MG63 (cell line): ENCODE measurements at regions not wholly inside any gene's neighbourhood (a gene's known extent, or its start where the extent isn't known, plus 50 kb on each side); places are given as distances from the start of the nearest gene placed in this dataset.
"Not testable (repeated sequence)": the region's sequence is repeated elsewhere in the genome, so short reads cannot be mapped to it uniquely, and the experiment has no call there.

Experiments
- DNase-seq: peaks from one replicate; pipeline ENCODE4 v3.0.0-alpha.2; 2020
- H3K27me3 ChIP-seq: fragments of 250-450 bp; sonication (Bioruptor Pico); 2 replicates; pipeline ENCODE4 v1.5.1; 2020; ENCODE audit warnings: mild to moderate bottlenecking, moderate library complexity
- H3K36me3 ChIP-seq: fragments of 250-450 bp; sonication (Bioruptor Pico); 2 replicates; pipeline ENCODE4 v1.5.1; 2020; ENCODE audit warnings: mild to moderate bottlenecking, moderate library complexity
- H3K4me3 ChIP-seq: fragments of 250-450 bp; sonication (Bioruptor Pico); 2 replicates; pipeline ENCODE4 v1.5.1; 2020; ENCODE audit warnings: mild to moderate bottlenecking, moderate library complexity
- H3K9me3 ChIP-seq: fragments of 250-450 bp; sonication (Bioruptor Pico); 2 replicates; pipeline ENCODE4 v1.5.1; 2020; ENCODE audit warnings: mild to moderate bottlenecking, moderate library complexity

DNA sequence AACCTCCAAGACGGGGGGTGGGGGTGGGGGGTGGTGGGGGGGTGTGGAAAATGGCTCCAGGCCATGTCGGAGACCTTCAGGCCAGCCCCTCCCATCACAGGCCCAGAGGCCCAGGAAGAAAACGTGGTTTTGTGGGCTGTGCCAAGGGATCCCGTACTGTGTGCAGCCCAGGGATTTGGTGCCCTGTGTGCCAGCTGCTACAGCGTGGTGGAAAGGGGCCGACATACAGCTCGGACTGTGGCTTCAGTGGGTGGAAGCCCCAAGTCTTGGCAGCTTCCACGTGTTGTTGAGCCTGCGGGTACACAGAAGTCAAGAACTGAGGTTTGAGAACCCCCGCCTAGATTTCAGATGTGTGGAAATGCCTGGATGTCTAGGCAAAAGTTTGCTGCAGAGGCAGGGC is 259.7 kb downstream of the HGF start:
- Histone ChIP-seq H3K36me3 (no peaks in the 10 kb centered on the region), H3K9me3 (no peaks in the 10 kb centered on the region), H3K27me3 (no peaks in the 10 kb centered on the region), H3K4me3 (no peak overlapping the region)
- DNase-seq: no peak

DNA sequence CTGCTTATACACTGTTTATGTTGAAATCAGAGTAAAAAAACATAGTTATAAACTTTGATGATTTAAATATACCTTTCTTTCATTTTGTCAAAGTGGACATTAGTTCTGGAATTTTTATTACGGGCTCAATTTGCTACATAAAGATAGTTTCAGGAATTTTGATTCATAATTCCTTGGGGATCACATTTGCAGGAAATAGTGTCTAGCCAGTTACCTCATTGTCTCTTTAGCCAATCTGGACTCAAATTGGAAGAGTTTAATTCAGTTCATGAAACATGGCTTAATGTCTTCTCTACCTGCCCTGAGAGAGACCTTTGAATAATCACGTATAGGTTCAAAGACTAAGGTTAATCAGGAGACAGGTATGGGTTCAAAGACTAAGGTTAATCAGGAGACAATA is 262.6 kb downstream of the HGF start:
- no peaks in the 10 kb centered on the region; the same call in 1 of the 2 replicates for H3K9me3 ChIP-seq

DNA sequence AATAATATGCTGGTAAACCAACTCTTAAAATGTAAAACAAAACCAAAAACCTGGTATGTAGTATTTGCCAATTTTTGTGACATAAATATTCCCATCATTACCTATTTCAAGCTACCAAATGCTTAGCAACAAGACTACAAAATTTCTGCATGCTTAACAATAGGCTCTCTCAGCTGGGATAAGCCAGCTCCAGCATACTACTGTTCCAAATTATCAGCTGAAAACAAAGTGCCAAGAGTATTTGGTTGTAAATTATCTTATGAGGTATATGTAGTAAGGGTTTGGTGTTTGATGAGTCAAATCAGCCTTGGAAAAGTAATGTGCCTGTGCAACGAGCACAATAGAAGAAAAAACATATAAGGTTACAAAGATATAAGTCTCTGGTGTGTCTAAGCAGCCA is 263.2 kb downstream of the HGF start:
- Histone ChIP-seq H3K9me3 (no peaks in the 10 kb centered on the region; the same call in 1 of the 2 replicates), H3K36me3 (peaks cover 3% of the 10 kb centered on the region), H3K27me3 (no peaks in the 10 kb centered on the region), H3K4me3 (no peak overlapping the region)
- no peak for DNase-seq

More for the DNA sequence above, 262.6 kb downstream of the HGF start:
- no peak for DNase-seq
- peaks cover 3% of the 10 kb centered on the region for H3K36me3 ChIP-seq
- no peak overlapping the region for H3K4me3 ChIP-seq
- H3K27me3 ChIP-seq: no peaks in the 10 kb centered on the region

DNA sequence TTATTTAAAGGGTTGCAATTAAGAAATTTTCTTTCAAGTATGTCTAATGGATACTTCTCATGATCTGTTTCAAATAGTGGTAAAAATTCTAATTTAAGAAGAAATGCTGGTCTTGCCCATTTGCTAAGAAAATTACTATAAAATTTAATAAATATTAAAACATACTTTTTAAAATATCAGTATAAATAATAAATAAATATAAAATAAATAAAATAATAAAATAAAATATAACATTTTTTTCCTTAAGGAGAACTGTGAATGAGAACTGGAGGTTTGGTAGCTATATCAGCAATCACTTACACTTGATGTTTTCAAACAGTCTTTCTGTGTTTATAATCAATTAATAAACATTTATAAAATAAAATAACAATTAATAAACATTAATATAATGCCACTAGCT is 266.1 kb downstream of the HGF start:
- H3K27me3 ChIP-seq: no peaks in the 10 kb centered on the region
- H3K9me3 ChIP-seq: no peaks in the 10 kb centered on the region; the same call in 1 of the 2 replicates
- H3K36me3 ChIP-seq: peaks cover 3% of the 10 kb centered on the region
- no peak for DNase-seq
- H3K4me3 ChIP-seq: no peak overlapping the region

DNA sequence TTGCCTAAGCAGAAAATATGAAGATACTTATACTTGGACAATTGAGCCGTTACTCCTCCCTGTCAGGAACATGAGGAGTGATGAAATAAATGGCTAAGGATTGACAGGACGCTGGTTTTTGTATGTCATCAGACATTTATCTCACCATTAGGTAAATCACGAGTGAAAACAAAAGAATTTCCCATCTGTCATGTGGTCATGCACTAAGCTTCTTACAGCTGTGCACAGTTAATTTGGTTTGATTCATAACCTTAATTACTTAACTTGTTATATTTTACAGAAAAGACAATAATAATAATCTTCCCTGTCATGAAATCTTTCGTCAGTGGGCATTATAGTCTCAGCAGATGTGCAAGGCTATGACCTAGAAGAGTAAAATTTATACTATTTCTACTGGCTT is 266.5 kb downstream of the HGF start:
- DNase-seq: no peak
- no peak overlapping the region for H3K4me3 ChIP-seq
- H3K36me3 ChIP-seq: peaks cover 3% of the 10 kb centered on the region

DNA sequence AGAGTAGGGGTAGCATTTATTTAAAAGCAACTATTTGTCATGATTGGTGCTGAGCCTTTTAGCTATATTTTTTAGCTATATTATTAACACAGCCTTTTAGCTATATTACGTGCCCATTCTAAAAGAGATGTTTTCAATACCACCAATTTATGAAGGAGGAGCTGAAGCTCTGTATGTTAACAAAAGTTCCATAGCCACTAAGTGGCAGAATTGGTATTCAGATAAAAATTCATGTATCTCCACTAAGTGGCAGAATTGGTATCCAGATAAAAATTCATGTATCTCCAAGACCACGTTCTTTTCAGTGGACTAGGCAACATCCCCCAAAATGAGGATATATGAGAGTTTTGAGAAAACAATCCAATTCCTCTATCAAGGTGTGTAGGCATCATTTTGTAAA is 268.6 kb downstream of the HGF start:
- no peaks in the 10 kb centered on the region; the same call in 1 of the 2 replicates for H3K9me3 ChIP-seq
- H3K27me3 ChIP-seq: no peaks in the 10 kb centered on the region
- H3K4me3 ChIP-seq: no peak overlapping the region
- H3K36me3 ChIP-seq: peaks cover 3% of the 10 kb centered on the region
- no peak for DNase-seq

More for the DNA sequence above, 266.5 kb downstream of the HGF start:
- H3K27me3 ChIP-seq: no peaks in the 10 kb centered on the region
- no peaks in the 10 kb centered on the region; the same call in 1 of the 2 replicates for H3K9me3 ChIP-seq

DNA sequence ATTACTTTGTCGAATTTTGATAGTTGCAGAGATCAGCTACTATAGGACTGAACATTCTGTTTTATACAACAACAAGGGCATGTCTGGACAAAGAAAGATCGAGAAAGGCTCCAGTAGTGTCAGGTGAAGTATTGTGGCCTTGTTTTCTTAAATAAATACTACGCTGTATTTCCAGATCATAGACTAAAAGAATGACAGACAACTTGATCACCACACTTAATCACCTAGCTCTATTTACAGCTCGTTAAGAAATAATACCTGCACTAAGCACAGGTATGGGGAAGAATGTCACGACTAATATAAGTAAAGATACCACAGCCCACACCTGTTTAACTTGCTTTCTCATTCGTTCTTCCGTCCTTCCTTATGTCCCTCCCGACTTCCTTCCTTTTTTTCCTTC is 269.2 kb downstream of the HGF start:
- Histone ChIP-seq H3K27me3 (no peaks in the 10 kb centered on the region), H3K36me3 (peaks cover 3% of the 10 kb centered on the region), H3K9me3 (no peaks in the 10 kb centered on the region; the same call in 1 of the 2 replicates), H3K4me3 (no peak overlapping the region)
- DNase-seq: no peak

DNA sequence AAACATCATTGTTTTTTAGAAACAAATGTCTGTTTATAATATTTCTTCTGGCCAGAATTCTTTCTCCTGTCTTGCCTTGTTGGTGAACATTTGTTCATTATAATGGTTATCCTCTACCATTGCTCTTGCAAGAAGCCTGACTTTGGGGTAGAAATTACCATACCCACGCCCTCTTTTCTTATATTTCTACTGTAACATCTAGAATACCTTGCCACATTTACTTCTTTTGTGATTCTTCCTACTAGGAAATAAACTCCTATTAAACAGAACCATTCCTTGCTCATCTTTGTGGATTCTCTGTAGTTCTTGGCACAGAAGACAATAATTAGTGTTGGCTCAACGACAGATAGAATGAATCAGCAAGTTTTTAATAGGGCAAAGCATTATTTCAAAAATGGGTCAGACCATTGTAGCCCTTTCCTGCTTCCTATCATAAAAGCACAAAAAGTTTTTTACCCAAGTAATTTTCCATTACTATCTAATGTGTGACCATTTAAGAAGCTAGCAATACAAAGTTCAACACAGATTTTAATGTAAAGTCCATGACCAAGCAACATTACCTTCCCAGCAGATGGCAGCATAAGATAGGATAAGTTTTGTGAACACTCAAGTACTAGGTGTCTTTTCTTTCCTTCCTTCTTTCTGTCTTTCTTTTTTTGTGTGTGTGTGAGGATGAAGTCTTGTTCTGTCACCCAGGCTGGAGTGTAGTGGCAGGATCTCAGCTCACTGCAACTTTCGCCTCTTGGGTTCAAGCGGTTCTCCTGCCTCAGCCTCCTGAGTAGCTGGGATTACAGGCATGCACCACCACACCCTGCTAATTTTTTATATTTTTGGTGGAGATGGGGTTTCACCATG is 270.4 kb downstream of the HGF start:
- Histone ChIP-seq H3K27me3 (no peaks in the 10 kb centered on the region), H3K36me3 (peaks cover 3% of the 10 kb centered on the region), H3K4me3 (no peak overlapping the region), H3K9me3 (no peaks in the 10 kb centered on the region; the same call in 1 of the 2 replicates)
- DNase-seq: no peak

DNA sequence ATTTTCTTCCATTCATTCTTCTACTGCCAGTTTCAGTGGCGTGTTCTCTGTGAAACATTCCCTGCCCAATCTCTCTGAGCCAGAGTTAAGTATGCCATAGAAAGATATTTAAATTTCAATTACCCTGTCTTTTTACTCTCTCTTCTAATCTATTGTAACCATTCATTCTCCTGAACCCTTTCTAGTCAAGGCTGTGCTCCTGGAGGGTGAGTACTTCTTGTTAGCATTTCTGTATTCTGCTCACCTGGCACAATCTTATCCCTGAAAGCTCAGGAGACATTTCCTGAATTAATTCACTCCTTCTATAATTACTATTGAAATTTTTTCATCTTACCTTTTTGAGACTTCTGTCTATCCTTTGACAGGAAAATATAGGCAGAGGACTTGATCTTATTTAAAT is 271.7 kb downstream of the HGF start:
- Histone ChIP-seq H3K9me3 (no peaks in the 10 kb centered on the region), H3K27me3 (no peaks in the 10 kb centered on the region), H3K4me3 (no peak overlapping the region), H3K36me3 (no peaks in the 10 kb centered on the region)
- DNase-seq: no peak

DNA sequence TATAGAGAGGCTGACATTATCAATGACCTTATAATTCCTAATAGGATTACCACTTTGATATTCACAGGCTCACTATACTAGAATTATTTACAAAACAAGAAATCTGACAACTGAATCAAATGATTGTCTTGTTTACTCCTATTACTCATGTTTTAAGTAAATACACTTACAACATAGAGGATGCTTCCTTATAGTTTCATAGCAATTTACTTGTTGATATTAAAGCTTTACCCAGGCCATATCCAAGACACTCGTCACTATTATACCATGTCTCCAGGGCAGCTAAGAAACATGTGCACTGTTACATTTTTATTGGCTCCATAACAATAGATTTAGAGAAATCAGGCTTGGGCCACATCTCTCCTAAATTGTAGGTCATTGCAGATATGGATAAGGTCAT is 276.9 kb downstream of the HGF start:
- no peaks in the 10 kb centered on the region for H3K36me3 ChIP-seq
- H3K27me3 ChIP-seq: no peaks in the 10 kb centered on the region
- DNase-seq: no peak

DNA sequence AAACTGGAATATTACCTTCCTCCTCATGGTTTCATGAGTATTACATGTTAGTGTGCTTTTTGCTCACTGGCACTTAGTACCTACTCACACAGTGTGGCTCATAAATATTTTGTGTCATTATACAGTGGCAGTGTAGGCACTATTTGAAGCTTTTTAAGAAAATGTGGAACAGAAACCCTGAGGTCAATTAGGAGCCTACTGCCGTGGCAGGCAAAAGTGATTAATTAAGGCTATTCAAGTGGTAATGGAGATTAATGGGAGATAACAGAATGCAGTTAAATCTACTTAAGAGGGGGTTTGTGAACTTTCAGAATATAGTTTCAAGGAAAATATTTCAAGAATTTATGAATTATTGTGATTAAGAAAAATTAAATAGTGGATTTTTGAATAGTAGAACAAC is 277.6 kb downstream of the HGF start:
- Histone ChIP-seq H3K4me3 (no peak overlapping the region), H3K27me3 (no peaks in the 10 kb centered on the region), H3K9me3 (no peaks in the 10 kb centered on the region), H3K36me3 (no peaks in the 10 kb centered on the region)
- no peak for DNase-seq

More for the DNA sequence above, 276.9 kb downstream of the HGF start:
- no peaks in the 10 kb centered on the region for H3K9me3 ChIP-seq
- no peak overlapping the region for H3K4me3 ChIP-seq

DNA sequence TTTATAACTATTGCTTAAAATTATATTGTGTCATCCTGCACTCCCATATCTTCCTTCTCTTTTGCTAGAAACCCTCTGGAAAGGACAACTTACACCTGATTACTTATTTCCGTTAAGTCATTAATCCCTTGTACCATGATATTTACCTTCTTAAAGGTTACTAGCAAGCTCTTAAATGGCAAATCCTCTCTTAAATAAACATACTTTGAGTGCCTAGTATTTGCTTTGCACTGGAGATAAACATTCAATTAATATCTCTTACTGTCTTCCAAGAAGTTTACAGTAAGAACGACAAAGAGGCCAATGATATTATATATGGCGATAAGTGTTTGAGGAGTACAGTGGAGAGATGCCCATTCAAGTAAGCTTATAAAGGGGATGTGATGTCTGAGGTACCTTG is 278.3 kb downstream of the HGF start:
- Histone ChIP-seq H3K4me3 (no peak overlapping the region), H3K36me3 (no peaks in the 10 kb centered on the region), H3K9me3 (no peaks in the 10 kb centered on the region), H3K27me3 (no peaks in the 10 kb centered on the region)
- no peak for DNase-seq

DNA sequence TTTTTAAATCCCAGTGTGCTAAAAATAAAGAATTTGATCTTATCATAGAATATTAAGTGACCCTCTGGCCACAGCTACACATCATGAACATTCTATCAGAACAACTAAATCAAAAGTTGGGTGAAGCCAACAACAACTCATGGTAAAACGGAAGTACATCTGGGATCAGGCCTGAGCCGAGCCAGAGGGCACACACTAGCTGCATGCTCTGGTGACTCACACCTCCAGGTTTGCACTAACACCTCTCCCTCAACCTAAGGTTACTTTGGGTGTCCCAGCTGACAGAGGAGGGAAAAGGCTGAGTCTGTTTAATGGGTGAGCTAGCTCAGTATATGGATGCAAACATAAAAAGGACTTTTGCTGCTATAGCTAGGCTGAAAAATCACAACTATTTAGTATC is 281.6 kb downstream of the HGF start:
- H3K36me3 ChIP-seq: no peaks in the 10 kb centered on the region
- DNase-seq: no peak
- H3K9me3 ChIP-seq: no peaks in the 10 kb centered on the region
- no peaks in the 10 kb centered on the region for H3K27me3 ChIP-seq
- no peak overlapping the region for H3K4me3 ChIP-seq

DNA sequence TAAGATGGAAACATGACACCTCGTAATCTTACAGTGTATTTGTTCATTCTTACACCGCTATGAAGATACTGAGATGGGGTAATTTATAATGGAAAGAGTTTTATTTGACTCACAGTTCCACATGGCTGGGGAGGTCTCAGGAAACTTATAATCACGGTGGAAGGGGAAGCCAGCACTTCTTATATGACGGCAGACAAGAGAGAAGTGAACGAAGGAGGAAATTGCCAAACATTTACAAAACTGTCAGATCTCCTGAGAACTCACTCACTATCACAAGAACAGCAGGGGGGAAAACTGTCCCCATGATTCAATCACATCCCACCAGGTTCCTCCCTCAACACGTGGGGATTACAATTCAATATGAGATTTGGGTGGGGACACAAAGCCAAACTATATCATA is 282.3 kb downstream of the HGF start:
- Histone ChIP-seq H3K4me3 (no peak overlapping the region), H3K27me3 (no peaks in the 10 kb centered on the region), H3K9me3 (no peaks in the 10 kb centered on the region), H3K36me3 (no peaks in the 10 kb centered on the region)
- no peak for DNase-seq

DNA sequence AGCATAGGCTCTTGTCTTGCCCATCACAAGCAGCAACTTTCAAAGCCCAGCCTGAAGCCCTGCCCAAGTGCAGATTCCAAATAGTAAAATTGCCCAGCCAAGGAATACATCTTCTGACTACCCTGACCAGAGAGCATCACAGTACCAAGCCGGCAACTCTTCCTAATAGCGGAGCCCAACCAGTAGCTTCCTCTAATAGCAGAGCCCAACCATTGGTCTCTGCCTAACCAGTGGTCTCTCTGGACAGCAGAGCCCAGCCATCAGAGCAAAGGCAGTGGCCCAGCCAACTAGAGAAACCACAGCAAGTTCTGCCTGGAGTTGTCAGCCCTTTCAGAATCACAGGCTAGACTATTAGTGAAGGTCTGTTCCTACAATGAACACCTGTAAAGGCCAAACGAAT is 285.6 kb downstream of the HGF start:
- Histone ChIP-seq H3K4me3 (no peak overlapping the region), H3K9me3 (no peaks in the 10 kb centered on the region), H3K27me3 (no peaks in the 10 kb centered on the region), H3K36me3 (no peaks in the 10 kb centered on the region)
- no peak for DNase-seq

DNA sequence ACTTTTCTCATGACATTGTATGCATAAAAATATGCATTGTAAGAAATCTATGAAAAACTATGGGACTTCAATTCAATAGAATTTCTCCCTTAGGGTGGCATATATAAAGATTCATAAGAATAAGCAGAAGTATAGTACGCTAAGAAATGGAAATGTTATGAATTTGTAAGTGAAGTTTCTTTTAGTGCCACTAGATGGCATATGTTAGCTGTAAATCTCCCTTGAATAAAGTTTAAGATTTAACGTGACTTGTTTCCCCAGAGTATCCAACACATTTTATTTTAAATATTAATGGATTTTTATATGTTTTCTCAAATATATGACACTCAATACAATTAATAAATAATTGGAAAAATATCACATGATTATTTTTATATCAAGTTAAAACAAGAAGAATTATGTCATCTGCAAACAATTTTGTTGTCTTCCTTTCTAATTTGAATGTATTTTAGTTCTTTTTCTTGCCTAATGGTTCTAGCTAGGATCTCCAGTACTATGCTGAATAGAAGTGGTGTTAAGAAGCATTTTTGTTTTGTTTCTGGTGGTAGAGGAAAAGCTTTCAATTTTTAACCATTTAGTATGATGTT is 287.2 kb downstream of the HGF start:
- no peaks in the 10 kb centered on the region for H3K27me3 ChIP-seq
- DNase-seq: no peak
- no peaks in the 10 kb centered on the region for H3K9me3 ChIP-seq
- H3K4me3 ChIP-seq: no peak overlapping the region
- no peaks in the 10 kb centered on the region for H3K36me3 ChIP-seq

DNA sequence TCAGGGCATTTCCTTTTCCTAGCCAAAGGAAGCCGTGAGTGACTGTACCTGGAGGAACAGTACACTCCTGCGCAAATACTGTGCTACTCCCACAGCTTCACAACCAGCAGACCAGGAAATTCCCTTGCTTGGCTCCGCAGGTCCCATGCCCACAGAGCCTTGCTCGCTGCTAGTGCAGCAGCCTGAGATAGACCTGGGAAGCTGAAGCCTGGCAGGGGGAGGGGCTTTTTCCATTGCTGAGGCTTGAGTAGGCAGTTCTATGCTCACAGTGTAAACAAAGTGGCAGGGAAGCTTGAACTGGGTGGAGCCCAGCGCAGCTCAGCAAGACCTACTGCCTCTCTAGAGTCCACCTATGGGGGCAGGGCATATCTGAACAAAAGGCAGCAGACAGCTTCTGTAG is 291.2 kb downstream of the HGF start:
- Histone ChIP-seq H3K4me3 (no peak overlapping the region), H3K36me3 (no peaks in the 10 kb centered on the region), H3K27me3 (no peaks in the 10 kb centered on the region), H3K9me3 (no peaks in the 10 kb centered on the region)
- no peak for DNase-seq

DNA sequence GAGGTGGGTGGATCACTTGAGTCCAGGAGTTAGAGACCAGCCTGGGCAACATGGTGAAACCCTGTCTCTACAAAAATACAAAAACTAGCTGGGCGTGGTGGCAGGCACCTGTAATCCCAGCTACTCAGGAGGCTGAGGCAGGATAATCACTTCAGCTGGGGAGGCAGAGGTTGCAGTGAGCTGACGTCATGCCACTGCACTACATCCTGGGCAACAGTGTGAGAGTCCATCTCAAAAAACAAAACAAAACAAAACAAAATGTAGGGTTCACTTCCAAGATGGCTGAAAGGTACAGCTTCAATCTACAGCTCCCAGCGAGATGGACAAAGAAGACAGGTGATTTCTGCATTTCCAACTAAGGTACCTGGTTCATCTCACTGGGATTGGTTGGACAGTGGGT is 291.6 kb downstream of the HGF start:
- not testable (repeated sequence) for H3K4me3 ChIP-seq, H3K27me3 ChIP-seq, H3K9me3 ChIP-seq, DNase-seq, H3K36me3 ChIP-seq
